HG03045 (cell line): ENCODE measurements at regions not wholly inside any gene's neighbourhood (a gene's known extent, or its start where the extent isn't known, plus 50 kb on each side); places are given as distances from the start of the nearest gene placed in this dataset.
"Not testable (repeated sequence)": the region's sequence is repeated elsewhere in the genome, so short reads cannot be mapped to it uniquely, and the experiment has no call there.

Experiments used
- ATAC-seq: cut with Tn5 transposase; IDR thresholded peaks from one replicate; pipeline ENCODE4 v1.9.1; 2021; ENCODE audit warnings: mild to moderate bottlenecking, moderate library complexity; ENCODE audit not compliant: unreplicated experiment

DNA sequence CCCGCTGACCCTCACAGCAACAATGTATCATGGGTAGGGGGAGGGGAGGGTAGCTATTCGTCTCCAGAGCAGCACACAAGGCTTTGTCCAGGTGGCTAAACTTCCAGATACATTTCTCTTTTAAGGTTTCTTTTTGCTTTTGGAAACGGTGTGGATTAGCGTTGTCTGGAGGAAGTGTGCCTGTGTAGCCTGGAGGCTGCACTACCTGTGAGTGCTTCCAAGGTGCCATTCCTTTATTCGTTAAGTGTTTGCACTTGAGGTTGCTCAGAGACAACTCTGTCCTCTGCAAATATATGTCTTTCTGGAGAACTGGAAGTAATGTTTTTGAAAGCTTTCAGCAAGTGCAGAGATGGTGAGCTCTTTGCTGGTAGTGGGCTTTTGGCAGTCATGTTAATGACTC lies 53.1 kb downstream of the HSFY1 start:
- not testable (repeated sequence) for ATAC-seq

DNA sequence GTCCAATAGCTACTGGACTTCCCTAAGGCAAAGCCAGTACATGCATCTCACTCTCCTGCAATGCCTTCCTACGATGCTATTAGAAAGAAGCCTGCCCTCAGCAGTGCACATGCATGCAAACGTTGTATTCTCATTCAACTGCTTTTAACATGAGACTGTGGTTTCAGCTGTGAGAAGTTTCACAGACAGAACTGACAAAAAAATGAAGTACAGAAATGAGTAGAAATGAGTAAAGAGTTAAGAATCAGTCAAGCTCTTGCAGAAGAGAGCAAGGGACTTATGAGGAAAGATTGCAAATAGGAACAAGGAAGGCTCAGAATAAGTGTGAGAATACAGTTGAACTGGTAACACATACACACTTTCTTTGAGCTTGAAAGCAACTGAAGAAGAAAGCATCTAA lies 54.8 kb downstream of the HSFY1 start:
- ATAC-seq: peak; percentile 68

DNA sequence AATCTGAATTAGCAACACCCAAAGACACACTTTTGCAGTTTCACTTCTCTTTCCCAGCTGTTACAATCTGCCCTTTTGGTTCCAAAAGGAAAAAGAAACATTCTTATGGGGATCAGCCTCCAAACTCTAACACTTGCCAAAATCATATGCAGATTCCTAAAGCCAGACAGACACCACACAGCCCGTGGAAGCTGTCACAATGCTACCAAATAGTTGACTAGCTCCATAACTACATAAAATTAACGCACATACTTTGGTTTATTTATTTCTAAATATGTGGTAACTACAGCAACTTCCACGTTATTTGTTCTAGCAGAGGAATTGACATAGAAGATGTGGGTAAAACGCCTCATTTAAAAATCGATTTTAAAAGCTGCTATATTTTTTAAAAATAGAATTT lies 59.7 kb downstream of the HSFY1 start:
- ATAC-seq: not testable (repeated sequence)

DNA sequence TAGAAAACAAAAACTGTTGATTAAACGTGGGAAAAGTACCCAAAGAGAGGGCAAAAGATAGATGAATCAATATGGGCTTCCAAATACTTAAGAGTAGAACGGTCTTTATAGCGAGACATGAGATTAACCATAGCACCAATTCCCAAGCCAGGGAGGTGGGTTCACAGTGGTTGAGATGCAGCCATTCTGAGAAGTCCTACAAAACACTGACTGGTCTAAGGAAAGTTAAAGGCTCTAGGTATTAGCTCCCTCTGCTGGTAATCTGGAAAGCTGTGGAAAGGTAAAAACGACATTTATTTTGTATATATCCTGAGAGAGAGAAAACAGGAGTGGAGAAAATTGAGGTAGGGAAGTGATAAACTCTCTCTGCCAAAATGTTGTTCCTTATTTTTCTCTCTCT lies 61.7 kb downstream of the HSFY1 start:
- ATAC-seq: not testable (repeated sequence)

DNA sequence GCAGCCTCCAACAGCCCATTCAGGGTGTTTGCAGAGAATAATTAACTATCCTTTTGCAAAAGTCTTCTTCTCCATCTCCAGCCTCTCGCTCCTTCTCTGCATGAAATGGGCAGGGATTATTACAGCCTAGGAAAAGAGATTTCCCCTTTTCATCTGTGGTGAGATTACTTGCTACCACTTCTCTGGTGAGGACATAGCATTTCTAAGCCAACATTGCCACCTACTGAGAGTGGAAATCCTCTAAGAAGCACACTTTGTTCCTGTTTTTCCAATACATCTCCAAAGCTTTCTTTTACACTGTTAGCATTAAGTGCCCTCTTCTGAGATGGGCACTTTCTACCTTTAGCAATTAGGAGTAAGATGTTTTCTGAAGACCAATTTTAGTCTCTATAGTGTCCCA lies 69.3 kb downstream of the HSFY1 start:
- ATAC-seq: not testable (repeated sequence)

DNA sequence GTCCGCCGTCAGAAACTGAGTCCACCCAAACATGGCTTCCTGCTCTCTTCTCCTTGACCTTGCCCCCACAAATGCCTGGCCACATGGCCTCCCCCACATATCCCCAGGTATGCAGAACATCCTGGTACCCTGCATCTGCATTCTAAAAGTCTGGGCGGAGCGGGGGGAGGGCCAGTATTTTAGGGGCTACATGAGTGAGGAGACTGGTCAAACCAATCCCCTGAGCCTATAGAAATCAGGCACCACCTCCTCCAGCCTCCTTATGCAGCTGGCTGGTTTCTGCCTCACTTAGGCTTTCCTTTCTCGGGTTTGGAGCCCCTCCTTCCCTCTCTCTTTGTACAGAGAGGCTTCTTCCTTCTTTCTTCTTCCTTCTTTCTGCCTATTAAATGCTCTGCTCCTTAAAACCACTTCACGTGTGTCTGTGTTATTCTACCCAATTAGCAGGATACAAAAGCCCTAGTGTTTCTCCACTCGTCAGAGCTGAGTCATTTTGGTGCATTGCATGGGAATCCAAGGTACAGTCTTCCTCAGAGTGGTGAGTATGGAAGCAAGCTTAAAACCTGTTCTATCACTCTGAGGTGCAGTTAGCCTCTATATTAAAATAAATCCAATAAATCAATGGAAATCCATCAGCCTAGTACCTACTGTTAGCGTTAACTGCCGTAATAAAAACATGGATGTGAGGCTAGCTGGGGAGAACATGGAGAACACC lies 83.4 kb downstream of the HSFY1 start:
- not testable (repeated sequence) for ATAC-seq

DNA sequence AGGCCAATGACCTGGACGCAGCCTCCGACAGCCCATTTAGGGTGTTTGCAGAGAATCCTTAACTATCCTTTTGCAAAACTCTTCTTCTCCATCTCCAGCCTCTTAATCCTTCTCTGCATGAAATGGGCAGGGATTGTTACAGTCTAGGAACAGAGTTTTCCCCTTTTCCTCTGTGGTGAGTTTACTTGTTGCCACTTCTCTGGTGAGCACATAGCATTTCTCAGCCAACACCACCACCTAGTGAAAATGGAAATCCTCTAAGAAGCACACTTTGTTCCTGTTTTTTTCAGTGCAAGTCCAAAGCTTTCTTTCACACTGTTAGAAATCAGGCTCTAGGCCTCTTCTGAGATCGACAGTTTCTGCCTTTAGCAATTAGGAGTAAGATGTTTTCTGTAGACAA lies 84.1 kb downstream of the HSFY1 start:
- not testable (repeated sequence) for ATAC-seq

DNA sequence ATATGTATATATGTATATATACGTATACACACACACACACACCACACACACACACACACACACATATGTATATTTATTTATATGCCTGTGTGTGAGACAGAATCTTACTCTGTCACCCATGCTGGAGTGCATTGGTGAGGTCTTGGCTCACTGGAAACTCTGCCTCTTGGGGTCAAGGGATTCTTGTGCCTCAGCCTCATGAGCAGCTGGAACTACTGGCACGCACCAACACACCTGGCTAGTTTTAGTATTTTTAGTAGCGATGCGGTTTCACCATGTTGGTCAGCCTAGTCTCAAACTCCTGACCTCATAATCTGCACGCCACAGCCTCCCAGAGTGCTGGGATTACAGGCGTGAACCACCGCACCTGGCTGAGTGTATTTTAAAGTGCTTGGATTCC lies 85.1 kb downstream of the HSFY1 start:
- not testable (repeated sequence) for ATAC-seq

DNA sequence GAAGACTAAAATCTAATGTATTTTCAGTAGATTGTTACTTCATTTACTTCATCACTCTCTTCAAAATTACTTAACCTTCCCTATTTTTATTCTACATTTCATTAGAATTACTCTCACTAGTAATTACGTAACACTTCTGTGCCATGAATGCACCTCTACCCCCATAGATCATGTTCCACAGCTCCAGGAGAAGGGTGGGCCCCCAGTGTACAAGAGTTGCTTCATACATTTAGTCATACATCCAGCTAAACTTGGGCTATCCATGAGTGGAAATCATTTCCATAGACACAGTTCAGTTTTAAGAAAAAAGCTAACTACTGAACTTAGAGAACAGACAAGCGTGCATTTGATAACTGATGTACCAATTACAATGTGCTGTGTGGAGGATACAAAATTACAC lies 104.2 kb downstream of the HSFY1 start:
- no peak for ATAC-seq

DNA sequence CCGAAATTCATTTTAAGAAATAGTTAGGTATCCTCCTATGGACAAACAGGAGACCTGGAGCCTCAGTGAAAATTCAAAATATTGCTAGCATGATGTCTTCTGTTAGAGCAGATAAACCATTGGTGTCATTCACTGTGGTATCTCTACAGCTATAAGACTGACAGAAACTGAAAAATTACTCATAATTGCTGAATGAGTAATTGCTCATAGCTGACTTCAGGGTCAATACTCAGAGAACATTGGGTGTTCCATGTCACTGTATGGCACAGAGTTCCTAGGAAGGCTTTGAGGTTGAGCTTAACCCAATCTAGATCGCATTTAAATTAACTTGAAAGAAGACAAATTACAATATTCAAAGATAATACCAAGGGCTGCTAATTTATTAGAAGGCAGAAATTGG lies 109.0 kb downstream of the HSFY2 start:
- ATAC-seq: no peak

DNA sequence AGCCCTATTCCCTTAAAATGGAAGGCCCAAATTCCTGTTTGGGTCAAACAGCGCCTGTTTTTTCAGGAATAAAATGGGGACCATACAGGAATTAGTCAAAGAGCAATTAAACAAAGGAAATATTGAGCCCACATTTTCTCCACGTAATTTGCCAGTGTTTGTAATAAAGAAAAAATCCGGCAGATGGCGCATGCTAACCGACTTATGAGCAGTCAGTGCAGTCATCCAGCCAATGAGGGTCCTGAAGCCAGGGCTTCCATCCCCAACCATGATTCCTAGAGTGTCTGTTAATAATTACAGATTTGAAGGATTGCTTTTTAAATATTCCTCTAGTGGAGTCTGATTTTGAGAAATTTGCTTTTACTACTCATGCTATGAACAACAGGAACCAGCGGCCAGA lies 103.7 kb downstream of the HSFY2 start:
- no peak for ATAC-seq

DNA sequence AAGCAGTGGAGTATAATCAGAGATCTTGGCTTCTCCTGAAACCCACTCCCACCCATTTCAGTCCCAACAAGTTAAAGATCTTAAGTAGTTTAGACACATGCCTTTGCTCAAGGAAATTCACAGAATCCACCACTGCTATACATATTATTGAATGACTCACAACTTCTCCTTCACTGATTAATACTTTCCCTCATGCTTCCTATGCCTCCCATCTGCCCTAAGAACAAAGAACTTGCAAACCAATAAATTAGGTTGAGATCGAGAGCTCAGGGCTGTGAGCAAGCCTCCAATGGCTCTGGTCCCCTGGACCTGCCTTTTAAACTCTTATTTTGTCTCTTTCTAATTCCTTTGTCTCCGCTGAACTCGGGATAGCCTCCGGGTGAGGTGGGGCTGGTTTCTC lies 101.6 kb downstream of the HSFY2 start:
- ATAC-seq: no peak

DNA sequence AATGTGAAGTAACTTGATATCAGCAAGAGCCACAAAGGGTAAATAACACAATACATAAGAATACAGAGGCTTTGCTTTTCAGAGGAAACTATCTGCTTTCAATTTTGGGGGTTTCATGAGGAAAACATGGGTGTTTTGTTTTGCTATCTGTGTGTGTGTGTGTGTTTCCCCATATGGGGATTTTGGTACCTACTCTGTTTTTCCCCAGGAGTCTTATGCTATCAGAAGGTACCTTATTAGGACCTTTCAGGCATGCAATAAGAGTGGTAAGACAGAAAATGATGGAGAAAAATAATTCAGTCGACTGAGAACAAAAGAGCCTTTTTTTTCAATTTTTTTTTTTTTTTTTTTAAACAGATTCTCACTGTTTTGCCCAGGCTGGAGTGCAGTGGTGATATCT lies 87.5 kb downstream of the HSFY2 start:
- not testable (repeated sequence) for ATAC-seq

DNA sequence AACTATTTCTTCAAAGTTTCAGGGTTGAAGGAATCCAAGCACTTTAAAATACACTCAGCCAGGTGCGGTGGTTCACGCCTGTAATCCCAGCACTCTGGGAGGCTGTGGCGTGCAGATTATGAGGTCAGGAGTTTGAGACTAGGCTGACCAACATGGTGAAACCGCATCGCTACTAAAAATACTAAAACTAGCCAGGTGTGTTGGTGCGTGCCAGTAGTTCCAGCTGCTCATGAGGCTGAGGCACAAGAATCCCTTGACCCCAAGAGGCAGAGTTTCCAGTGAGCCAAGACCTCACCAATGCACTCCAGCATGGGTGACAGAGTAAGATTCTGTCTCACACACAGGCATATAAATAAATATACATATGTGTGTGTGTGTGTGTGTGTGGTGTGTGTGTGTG lies 85.2 kb downstream of the HSFY2 start:
- not testable (repeated sequence) for ATAC-seq

DNA sequence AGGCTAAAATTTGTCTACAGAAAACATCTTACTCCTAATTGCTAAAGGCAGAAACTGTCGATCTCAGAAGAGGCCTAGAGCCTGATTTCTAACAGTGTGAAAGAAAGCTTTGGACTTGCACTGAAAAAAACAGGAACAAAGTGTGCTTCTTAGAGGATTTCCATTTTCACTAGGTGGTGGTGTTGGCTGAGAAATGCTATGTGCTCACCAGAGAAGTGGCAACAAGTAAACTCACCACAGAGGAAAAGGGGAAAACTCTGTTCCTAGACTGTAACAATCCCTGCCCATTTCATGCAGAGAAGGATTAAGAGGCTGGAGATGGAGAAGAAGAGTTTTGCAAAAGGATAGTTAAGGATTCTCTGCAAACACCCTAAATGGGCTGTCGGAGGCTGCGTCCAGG lies 84.1 kb downstream of the HSFY2 start:
- not testable (repeated sequence) for ATAC-seq

DNA sequence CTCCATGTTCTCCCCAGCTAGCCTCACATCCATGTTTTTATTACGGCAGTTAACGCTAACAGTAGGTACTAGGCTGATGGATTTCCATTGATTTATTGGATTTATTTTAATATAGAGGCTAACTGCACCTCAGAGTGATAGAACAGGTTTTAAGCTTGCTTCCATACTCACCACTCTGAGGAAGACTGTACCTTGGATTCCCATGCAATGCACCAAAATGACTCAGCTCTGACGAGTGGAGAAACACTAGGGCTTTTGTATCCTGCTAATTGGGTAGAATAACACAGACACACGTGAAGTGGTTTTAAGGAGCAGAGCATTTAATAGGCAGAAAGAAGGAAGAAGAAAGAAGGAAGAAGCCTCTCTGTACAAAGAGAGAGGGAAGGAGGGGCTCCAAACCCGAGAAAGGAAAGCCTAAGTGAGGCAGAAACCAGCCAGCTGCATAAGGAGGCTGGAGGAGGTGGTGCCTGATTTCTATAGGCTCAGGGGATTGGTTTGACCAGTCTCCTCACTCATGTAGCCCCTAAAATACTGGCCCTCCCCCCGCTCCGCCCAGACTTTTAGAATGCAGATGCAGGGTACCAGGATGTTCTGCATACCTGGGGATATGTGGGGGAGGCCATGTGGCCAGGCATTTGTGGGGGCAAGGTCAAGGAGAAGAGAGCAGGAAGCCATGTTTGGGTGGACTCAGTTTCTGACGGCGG lies 83.5 kb downstream of the HSFY2 start:
- ATAC-seq: not testable (repeated sequence)

DNA sequence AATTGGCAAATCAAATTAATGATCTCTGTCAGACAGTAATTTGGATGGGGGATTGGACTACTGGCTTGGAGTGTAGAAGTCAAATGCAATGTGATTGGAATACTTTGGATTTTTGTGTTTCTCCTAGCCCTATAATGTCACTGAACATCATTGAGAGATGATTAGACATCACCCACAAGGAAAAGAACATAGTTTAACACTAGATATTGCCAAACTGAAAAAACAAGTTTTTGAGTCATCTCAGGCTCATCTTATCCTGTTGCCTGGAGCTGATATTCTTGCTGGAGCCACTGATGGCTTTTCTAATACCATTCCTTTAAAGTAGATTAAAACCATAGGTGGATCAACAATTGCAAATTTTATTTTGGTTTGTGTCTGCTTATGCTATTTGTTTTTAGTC lies 76.7 kb downstream of the HSFY2 start:
- ATAC-seq: not testable (repeated sequence)

DNA sequence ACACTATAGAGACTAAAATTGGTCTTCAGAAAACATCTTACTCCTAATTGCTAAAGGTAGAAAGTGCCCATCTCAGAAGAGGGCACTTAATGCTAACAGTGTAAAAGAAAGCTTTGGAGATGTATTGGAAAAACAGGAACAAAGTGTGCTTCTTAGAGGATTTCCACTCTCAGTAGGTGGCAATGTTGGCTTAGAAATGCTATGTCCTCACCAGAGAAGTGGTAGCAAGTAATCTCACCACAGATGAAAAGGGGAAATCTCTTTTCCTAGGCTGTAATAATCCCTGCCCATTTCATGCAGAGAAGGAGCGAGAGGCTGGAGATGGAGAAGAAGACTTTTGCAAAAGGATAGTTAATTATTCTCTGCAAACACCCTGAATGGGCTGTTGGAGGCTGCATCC lies 69.3 kb downstream of the HSFY2 start:
- ATAC-seq: not testable (repeated sequence)

DNA sequence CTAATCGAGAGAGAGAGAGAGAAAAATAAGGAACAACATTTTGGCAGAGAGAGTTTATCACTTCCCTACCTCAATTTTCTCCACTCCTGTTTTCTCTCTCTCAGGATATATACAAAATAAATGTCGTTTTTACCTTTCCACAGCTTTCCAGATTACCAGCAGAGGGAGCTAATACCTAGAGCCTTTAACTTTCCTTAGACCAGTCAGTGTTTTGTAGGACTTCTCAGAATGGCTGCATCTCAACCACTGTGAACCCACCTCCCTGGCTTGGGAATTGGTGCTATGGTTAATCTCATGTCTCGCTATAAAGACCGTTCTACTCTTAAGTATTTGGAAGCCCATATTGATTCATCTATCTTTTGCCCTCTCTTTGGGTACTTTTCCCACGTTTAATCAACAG lies 61.8 kb downstream of the HSFY2 start:
- ATAC-seq: not testable (repeated sequence)

DNA sequence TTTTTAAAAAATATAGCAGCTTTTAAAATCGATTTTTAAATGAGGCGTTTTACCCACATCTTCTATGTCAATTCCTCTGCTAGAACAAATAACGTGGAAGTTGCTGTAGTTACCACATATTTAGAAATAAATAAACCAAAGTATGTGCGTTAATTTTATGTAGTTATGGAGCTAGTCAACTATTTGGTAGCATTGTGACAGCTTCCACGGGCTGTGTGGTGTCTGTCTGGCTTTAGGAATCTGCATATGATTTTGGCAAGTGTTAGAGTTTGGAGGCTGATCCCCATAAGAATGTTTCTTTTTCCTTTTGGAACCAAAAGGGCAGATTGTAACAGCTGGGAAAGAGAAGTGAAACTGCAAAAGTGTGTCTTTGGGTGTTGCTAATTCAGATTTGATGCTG lies 59.8 kb downstream of the HSFY2 start:
- ATAC-seq: not testable (repeated sequence)

DNA sequence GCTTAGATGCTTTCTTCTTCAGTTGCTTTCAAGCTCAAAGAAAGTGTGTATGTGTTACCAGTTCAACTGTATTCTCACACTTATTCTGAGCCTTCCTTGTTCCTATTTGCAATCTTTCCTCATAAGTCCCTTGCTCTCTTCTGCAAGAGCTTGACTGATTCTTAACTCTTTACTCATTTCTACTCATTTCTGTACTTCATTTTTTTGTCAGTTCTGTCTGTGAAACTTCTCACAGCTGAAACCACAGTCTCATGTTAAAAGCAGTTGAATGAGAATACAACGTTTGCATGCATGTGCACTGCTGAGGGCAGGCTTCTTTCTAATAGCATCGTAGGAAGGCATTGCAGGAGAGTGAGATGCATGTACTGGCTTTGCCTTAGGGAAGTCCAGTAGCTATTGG lies 54.8 kb downstream of the HSFY2 start:
- not testable (repeated sequence) for ATAC-seq

DNA sequence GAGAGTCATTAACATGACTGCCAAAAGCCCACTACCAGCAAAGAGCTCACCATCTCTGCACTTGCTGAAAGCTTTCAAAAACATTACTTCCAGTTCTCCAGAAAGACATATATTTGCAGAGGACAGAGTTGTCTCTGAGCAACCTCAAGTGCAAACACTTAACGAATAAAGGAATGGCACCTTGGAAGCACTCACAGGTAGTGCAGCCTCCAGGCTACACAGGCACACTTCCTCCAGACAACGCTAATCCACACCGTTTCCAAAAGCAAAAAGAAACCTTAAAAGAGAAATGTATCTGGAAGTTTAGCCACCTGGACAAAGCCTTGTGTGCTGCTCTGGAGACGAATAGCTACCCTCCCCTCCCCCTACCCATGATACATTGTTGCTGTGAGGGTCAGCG lies 53.1 kb downstream of the HSFY2 start:
- ATAC-seq: not testable (repeated sequence)
